ENCODE measurements at regions not wholly inside any gene's neighbourhood (a gene's known extent, or its start where the extent isn't known, plus 50 kb on each side); places are given as distances from the start of the nearest gene placed in this dataset.

GRCh38 chr1:87437663-87438295, 109.1 kb downstream of the LMO4 start:
- no peak for DNase-seq (ENCODE audit: low read depth)

- no peak for DNase-seq (ENCODE audit: low read depth)
These were observed 111.1 kb downstream of the LMO4 start for GRCh38 chr1:87439821-87440220.

- no peak for DNase-seq (ENCODE audit: low read depth)
These were observed 120.8 kb downstream of the LMO4 start for GRCh38 chr1:87449348-87449963.

- no peak for DNase-seq (ENCODE audit: low read depth)
These were observed 121.5 kb downstream of the LMO4 start for GRCh38 chr1:87450136-87450535.

GRCh38 chr1:87450615-87451209, 122.0 kb downstream of the LMO4 start:
- DNase-seq (ENCODE audit: low read depth): no peak

GRCh38 chr1:87451229-87451920, 122.7 kb downstream of the LMO4 start:
- DNase-seq (ENCODE audit: low read depth): no peak

- DNase-seq (ENCODE audit: low read depth): no peak
These were observed 124.0 kb downstream of the LMO4 start for GRCh38 chr1:87452648-87453047.

GRCh38 chr1:87457408-87457807, 128.7 kb downstream of the LMO4 start:
- DNase-seq (ENCODE audit: low read depth): no peak

- DNase-seq (ENCODE audit: low read depth): no peak
These were observed 134.2 kb downstream of the LMO4 start for GRCh38 chr1:87462894-87463293.

GRCh38 chr1:87464022-87464490, 135.4 kb downstream of the LMO4 start:
- no peak for DNase-seq (ENCODE audit: low read depth)

GRCh38 chr1:87466621-87467020, 137.9 kb downstream of the LMO4 start:
- no peak for DNase-seq (ENCODE audit: low read depth)

GRCh38 chr1:87472716-87473115, 144.0 kb downstream of the LMO4 start:
- no peak for DNase-seq (ENCODE audit: low read depth)

GRCh38 chr1:87473203-87473661, 144.6 kb downstream of the LMO4 start:
- no peak for DNase-seq (ENCODE audit: low read depth)

GRCh38 chr1:87474098-87474497, 145.4 kb downstream of the LMO4 start:
- no peak for DNase-seq (ENCODE audit: low read depth)

- DNase-seq (ENCODE audit: low read depth): no peak
These were observed 149.6 kb downstream of the LMO4 start for GRCh38 chr1:87478231-87478630.

GRCh38 chr1:87495147-87495546, 166.5 kb downstream of the LMO4 start:
- DNase-seq (ENCODE audit: low read depth): no peak

GRCh38 chr1:87495870-87496269, 167.2 kb downstream of the LMO4 start:
- DNase-seq (ENCODE audit: low read depth): no peak

GRCh38 chr1:87497380-87498203, 168.9 kb downstream of the LMO4 start:
- no peak for DNase-seq (ENCODE audit: low read depth)

- no peak for DNase-seq (ENCODE audit: low read depth)
These were observed 173.1 kb downstream of the LMO4 start for GRCh38 chr1:87501738-87502137.

- no peak for DNase-seq (ENCODE audit: low read depth)
These were observed 176.8 kb downstream of the LMO4 start for GRCh38 chr1:87505391-87505983.

- DNase-seq (ENCODE audit: low read depth): no peak
These were observed 177.5 kb downstream of the LMO4 start for GRCh38 chr1:87506147-87506546.
